GM12872 (cell line): ENCODE measurements at regions not wholly inside any gene's neighbourhood (a gene's known extent, or its start where the extent isn't known, plus 50 kb on each side); places are given as distances from the start of the nearest gene placed in this dataset.

Experiments
- TF ChIP-seq, protein P1 (sequence below): IDR thresholded peaks from 3 replicates; pipeline ENCODE4 v1.5.1; 2011; ENCODE audit warnings: low read depth, mild to moderate bottlenecking, low read length, moderate library complexity; ENCODE audit not compliant: insufficient read depth

DNA sequence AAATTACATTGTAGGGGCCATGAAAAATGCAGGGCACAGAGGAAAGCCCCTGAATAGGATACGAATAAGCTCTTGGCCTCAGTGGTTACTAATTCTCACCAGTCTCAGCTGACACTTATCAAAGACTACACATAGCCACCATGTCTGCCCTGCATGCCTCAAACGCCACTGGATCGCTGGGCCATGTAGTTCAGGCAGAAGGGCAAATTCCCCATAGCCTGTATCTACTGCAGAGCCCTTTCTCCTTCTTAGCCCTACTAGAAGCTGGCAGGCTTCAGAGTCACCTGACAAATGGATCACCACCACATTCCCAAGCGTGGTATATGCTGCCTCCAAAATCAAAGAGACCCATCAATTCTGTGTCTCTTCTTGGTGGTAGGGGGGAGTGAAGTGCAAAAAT is 177.4 kb downstream of the MINAR1 start:
- TF ChIP-seq, protein P1, sequence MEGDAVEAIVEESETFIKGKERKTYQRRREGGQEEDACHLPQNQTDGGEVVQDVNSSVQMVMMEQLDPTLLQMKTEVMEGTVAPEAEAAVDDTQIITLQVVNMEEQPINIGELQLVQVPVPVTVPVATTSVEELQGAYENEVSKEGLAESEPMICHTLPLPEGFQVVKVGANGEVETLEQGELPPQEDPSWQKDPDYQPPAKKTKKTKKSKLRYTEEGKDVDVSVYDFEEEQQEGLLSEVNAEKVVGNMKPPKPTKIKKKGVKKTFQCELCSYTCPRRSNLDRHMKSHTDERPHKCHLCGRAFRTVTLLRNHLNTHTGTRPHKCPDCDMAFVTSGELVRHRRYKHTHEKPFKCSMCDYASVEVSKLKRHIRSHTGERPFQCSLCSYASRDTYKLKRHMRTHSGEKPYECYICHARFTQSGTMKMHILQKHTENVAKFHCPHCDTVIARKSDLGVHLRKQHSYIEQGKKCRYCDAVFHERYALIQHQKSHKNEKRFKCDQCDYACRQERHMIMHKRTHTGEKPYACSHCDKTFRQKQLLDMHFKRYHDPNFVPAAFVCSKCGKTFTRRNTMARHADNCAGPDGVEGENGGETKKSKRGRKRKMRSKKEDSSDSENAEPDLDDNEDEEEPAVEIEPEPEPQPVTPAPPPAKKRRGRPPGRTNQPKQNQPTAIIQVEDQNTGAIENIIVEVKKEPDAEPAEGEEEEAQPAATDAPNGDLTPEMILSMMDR = no peak

DNA sequence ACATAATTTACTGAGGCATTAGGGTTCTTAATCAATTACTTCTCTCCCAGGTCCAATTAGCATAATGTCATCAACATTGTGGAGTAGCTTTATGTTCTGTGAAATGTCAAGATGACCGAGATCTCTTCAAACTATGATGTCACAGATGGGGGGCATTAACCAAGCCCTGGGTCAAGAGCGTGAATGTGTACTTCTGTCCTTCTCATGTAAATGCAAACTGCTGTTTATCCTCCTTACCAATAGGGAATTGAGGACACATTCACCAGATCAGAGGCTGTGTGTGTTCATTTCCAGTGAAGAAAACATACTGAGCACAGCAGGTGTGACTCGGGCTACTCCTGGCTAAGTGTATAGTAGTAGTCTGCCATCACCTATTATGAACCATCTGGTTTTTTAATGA is 177.9 kb downstream of the MINAR1 start:
- TF ChIP-seq, protein P1 = no peak

DNA sequence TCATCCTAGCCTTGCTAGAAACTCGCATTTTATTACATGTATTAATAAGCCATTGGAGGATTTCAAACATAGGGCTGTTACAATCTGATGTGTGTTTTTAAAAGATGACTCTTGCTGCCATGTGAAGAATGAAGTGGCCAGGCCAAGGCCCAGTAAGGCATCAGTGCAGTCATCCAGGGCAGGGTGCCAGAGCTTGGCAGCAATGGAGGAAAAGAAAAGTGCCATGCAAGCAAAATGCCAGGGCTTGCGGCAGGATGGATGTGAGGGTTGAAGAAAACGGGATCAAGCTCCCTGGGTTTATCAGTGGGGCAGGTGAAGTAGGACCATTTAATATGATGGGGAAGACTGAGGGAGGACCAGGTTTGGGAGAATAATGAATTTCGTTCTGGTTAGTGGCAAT is 183.6 kb downstream of the MINAR1 start:
- TF ChIP-seq, protein P1 = no peak

DNA sequence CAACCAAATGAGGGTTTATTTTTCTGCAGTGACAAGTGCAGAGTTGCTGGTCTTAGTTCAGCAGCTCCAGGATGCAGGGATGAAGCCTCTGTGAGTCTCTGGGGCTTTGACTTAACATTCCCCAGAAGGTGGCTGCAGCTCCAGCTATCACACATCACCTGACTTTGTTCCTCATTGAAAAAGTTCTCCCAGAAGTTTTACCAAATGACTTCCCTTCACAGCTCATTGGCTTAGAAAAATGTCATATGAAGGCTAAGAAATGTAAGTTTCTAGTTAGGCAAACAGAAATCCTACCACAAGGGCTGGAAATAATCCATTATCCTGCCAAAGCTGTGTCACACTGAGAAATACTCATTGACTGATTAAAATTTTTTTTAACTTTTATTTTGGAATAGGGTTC is 184.9 kb downstream of the MINAR1 start:
- TF ChIP-seq, protein P1 = no peak

DNA sequence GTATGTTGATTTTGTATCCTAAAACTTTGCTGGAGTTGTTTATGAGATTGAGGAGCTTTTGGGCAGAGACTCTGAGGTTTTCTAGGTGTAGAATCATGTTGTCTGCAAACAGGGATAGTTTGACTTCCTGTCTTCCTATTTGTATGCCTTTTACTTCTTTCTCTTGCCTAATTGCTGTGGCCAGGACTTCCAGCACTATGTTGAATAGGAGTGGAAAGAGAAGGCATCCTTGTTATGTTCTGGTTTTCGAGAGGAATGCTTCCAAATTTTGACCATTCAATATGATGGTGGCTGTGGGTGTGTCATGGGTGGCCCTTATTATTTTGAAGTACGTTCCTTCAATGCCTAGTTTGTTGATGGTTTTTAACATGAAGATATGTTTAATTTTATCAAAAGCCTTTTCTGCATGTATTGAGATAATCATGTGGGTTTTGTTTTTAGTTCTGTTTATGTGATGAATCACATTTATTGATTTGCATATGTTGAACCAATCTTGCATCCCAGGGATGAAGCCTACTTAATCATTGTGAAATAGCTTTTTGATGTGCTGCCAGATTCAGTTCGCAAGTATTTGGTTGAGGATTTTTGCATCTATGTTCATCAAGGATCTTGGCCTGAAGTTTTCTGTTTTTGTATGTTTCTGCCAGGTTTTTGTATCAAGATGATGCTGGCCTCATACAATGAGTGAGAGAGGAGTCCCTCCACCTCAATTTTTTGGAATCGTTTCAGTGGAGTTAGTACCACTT is 188.1 kb downstream of the MINAR1 start:
- TF ChIP-seq, protein P1 = no peak

DNA sequence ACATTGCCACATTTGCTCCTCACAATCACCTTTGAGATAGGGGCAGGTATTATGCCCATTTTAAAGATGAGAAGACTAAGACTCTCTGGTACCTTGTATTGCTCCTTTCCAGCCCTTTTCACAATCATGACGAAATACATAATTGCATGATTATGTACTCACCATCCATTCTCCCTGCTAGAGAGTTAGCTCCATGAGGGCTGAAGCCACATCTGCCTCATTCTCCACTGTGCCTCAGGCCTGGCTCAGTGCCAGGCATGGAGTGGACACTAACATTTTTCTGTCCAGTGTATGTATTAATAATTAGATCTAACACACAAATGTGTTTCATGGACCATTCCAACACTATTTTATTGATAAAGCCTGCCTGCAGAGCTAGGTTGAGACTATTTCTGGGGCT is 191.4 kb downstream of the MINAR1 start:
- TF ChIP-seq, protein P1 = no peak

DNA sequence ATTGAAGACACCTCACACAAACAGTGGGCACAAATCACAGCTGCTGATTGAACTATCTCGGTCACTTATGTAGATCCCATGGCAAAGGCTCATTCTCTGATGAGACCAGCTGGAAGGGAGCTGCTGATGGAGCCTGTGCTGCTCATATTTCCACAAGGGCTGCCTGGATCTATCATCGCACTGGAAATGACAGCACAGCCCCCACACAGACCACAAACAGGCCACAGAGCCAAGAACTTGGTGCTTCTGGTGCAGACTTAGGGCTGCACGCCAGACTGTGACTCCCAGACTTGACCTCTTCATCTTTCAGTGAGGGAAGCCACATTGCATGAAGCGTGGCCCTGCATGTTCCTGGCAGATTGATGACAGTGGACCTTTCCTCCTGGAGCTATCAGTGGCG is 197.6 kb downstream of the MINAR1 start:
- TF ChIP-seq, protein P1 = no peak
